ENCODE measurements at regions not wholly inside any gene's neighbourhood (a gene's known extent, or its start where the extent isn't known, plus 50 kb on each side); places are given as distances from the start of the nearest gene placed in this dataset.

DNA sequence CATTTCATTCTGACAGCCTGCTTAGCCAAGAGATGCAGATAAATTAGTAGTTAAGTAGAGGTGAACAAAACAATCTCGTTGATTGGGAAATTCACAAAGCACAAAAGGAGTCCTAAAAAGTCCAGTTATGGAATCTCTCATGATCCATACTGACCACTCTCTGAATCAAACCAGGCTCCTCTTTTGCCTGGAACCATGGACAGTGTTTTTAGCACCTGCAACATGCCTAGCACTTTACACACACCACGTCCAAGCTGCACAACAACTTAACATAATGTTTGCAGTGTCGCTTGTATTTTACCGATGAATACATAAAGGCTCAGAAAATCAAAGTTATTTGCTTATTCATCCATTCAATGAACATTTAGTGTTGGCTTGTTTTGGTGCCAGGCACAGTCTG lies 101.8 kb upstream of the ST8SIA2 start:
- Histone ChIP-seq H2BK15ac (ENCODE audit: low read depth, poor library complexity, severe bottlenecking) (no peak overlapping the region), H3K27ac (ENCODE audit: low read length, poor library complexity, severe bottlenecking) (no peak overlapping the region), H3K4me2 (ENCODE audit: low read length, poor library complexity, severe bottlenecking) (no peak overlapping the region), H2AFZ (ENCODE audit: low read depth, low read length) (no peak overlapping the region), H3K9ac (ENCODE audit: low read length) (no peak overlapping the region), H3K18ac (ENCODE audit: low read depth in 1 of 2, low read length in 2 of 2) (no peak overlapping the region), H2BK5ac (ENCODE audit: low read depth, low read length, poor library complexity, severe bottlenecking) (no peak overlapping the region), H4K8ac (ENCODE audit: low read length) (no peak overlapping the region), H3K9me3 (ENCODE audit: control insufficient read depth, low read length) (no peaks in the 10 kb centered on the region), H3K27me3 (ENCODE audit: control insufficient read depth in 1 of 2, insufficient read depth in 1 of 2, low read length in 2 of 2) (no peaks in the 10 kb centered on the region), H2BK12ac (ENCODE audit: low read length in 2 of 2) (no peak overlapping the region), H3K4me3 (ENCODE audit: insufficient read depth in 1 of 2, low read depth in 1 of 2, low read length in 2 of 2) (no peak overlapping the region), H2BK120ac (ENCODE audit: low read depth, low read length) (no peak overlapping the region), H3K79me1 (replicated peaks; ENCODE audit: low read length, poor library complexity, severe bottlenecking) (no peaks in the 10 kb centered on the region), H3K4me1 (ENCODE audit: control insufficient read depth, insufficient read depth, low read depth, low read length) (no peaks in the 10 kb centered on the region), H3K14ac (ENCODE audit: low read length in 2 of 2) (no peak overlapping the region), H3K23ac (ENCODE audit: low read length in 2 of 2) (no peak overlapping the region), H2AK5ac (ENCODE audit: low read length, severe bottlenecking) (no peak overlapping the region), H3K4ac (ENCODE audit: low read depth in 1 of 2, low read length in 2 of 2) (no peak overlapping the region), H3K36me3 (ENCODE audit: control insufficient read depth in 1 of 2, insufficient read depth in 2 of 2, low read depth in 1 of 2, low read length in 2 of 2) (no peaks in the 10 kb centered on the region), H4K91ac (ENCODE audit: low read length) (no peak overlapping the region)
- WGBS = 55% methylated on average over 3 of the region's 4 CpGs
- no peak for DNase-seq

DNA sequence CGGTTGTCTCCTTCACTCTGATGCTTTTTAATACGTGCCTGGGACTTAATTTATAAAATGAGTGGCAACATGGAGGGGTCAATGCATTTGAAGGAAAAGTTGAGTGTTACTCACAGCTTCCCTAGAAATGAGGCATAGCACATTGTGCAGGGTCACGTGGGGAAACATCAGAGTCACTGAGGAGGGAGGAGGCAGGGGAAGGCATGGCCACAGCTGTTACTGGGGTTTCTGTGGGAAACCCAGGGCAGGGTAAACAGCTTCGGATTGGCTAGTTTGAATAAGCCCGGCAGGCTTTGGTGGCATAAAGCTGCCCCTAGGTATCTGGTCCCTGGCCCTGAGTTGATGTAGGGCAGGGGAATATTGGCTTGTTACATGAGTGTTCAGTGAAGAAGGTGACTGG lies 98.9 kb upstream of the ST8SIA2 start:
- no peak for DNase-seq
- Histone ChIP-seq H4K91ac (ENCODE audit: low read length) (no peak overlapping the region), H3K4me1 (ENCODE audit: control insufficient read depth, insufficient read depth, low read depth, low read length) (no peaks in the 10 kb centered on the region), H3K18ac (ENCODE audit: low read depth in 1 of 2, low read length in 2 of 2) (no peak overlapping the region), H2BK15ac (ENCODE audit: low read depth, poor library complexity, severe bottlenecking) (no peak overlapping the region), H3K27ac (ENCODE audit: low read length, poor library complexity, severe bottlenecking) (no peak overlapping the region), H3K23ac (ENCODE audit: low read length in 2 of 2) (no peak overlapping the region), H3K14ac (ENCODE audit: low read length in 2 of 2) (no peak overlapping the region), H3K9me3 (ENCODE audit: control insufficient read depth, low read length) (no peaks in the 10 kb centered on the region), H3K4me2 (ENCODE audit: low read length, poor library complexity, severe bottlenecking) (no peak overlapping the region), H3K79me1 (replicated peaks; ENCODE audit: low read length, poor library complexity, severe bottlenecking) (no peaks in the 10 kb centered on the region), H3K4me3 (ENCODE audit: insufficient read depth in 1 of 2, low read depth in 1 of 2, low read length in 2 of 2) (no peak overlapping the region), H3K36me3 (ENCODE audit: control insufficient read depth in 1 of 2, insufficient read depth in 2 of 2, low read depth in 1 of 2, low read length in 2 of 2) (no peaks in the 10 kb centered on the region), H2AK5ac (ENCODE audit: low read length, severe bottlenecking) (no peak overlapping the region), H2BK12ac (ENCODE audit: low read length in 2 of 2) (no peak overlapping the region), H3K9ac (ENCODE audit: low read length) (no peak overlapping the region), H2AFZ (ENCODE audit: low read depth, low read length) (no peak overlapping the region), H3K4ac (ENCODE audit: low read depth in 1 of 2, low read length in 2 of 2) (no peak overlapping the region), H3K27me3 (ENCODE audit: control insufficient read depth in 1 of 2, insufficient read depth in 1 of 2, low read length in 2 of 2) (no peaks in the 10 kb centered on the region), H4K8ac (ENCODE audit: low read length) (no peak overlapping the region), H2BK120ac (ENCODE audit: low read depth, low read length) (no peak overlapping the region), H2BK5ac (ENCODE audit: low read depth, low read length, poor library complexity, severe bottlenecking) (no peak overlapping the region)
- WGBS = 62% methylated on average over 5 of the region's 5 CpGs

DNA sequence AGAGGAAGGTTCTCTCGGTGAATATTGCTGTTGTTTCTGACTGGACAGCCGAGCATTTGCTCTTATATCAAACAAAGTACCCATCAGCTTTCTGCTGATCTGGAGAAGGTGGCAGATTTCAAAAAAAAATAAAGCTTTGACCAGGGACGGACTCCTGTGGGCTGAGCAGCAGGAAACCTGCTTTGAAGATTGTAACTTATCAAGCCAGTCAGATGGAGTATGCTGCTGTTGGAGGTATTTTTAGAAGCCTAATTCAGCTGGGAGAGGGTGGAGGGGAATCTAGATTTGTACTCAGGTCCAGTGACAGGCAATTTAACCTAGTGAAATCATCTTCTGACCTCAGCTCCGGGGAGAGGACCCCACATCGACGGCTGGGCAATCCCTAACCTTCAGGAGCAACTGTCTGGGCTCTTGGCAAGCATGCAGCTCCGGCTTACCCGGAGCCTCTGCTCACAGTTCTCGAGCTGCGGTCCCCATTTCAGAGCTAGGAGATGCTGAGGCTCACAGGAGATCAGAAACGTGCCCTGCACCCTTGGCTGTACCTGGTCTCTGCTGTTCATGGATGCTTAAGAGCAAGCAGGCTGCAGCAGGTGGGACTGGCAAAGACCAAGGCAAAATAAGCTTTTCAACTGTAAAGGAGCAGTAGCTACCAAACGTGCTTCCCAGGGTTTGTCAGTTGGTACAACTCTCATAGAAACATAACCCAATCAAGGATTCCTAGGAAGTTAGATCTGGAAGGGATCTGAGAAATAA lies 89.3 kb upstream of the ST8SIA2 start:
- Histone ChIP-seq H2BK12ac (ENCODE audit: low read length in 2 of 2) (no peak overlapping the region), H3K4me2 (ENCODE audit: low read length, poor library complexity, severe bottlenecking) (no peak overlapping the region), H2BK15ac (ENCODE audit: low read depth, poor library complexity, severe bottlenecking) (no peak overlapping the region), H3K9me3 (ENCODE audit: control insufficient read depth, low read length) (no peaks in the 10 kb centered on the region), H3K4me1 (ENCODE audit: control insufficient read depth, insufficient read depth, low read depth, low read length) (no peaks in the 10 kb centered on the region), H2AFZ (ENCODE audit: low read depth, low read length) (no peak overlapping the region), H3K9ac (ENCODE audit: low read length) (no peak overlapping the region), H2AK5ac (ENCODE audit: low read length, severe bottlenecking) (no peak overlapping the region), H3K23ac (ENCODE audit: low read length in 2 of 2) (no peak overlapping the region), H4K8ac (ENCODE audit: low read length) (no peak overlapping the region), H3K79me1 (replicated peaks; ENCODE audit: low read length, poor library complexity, severe bottlenecking) (no peaks in the 10 kb centered on the region), H4K91ac (ENCODE audit: low read length) (no peak overlapping the region), H2BK5ac (ENCODE audit: low read depth, low read length, poor library complexity, severe bottlenecking) (no peak overlapping the region), H2BK120ac (ENCODE audit: low read depth, low read length) (no peak overlapping the region), H3K18ac (ENCODE audit: low read depth in 1 of 2, low read length in 2 of 2) (no peak overlapping the region), H3K4me3 (ENCODE audit: insufficient read depth in 1 of 2, low read depth in 1 of 2, low read length in 2 of 2) (no peak overlapping the region), H3K27me3 (ENCODE audit: control insufficient read depth in 1 of 2, insufficient read depth in 1 of 2, low read length in 2 of 2) (no peaks in the 10 kb centered on the region), H3K4ac (ENCODE audit: low read depth in 1 of 2, low read length in 2 of 2) (no peak overlapping the region), H3K27ac (ENCODE audit: low read length, poor library complexity, severe bottlenecking) (no peak overlapping the region), H3K14ac (ENCODE audit: low read length in 2 of 2) (no peak overlapping the region), H3K36me3 (ENCODE audit: control insufficient read depth in 1 of 2, insufficient read depth in 2 of 2, low read depth in 1 of 2, low read length in 2 of 2) (no peaks in the 10 kb centered on the region)
- 48% methylated on average over 9 of the region's 12 CpGs for WGBS
- DNase-seq = no peak

- H2BK15ac ChIP-seq (ENCODE audit: low read depth, poor library complexity, severe bottlenecking) = no peak overlapping the region
- H4K8ac ChIP-seq (ENCODE audit: low read length) = no peak overlapping the region
- H2BK12ac ChIP-seq (ENCODE audit: low read length in 2 of 2) = no peak overlapping the region
- H3K4me3 ChIP-seq (ENCODE audit: insufficient read depth in 1 of 2, low read depth in 1 of 2, low read length in 2 of 2) = no peak overlapping the region
- no peak overlapping the region for H3K9ac ChIP-seq (ENCODE audit: low read length)
- H3K27me3 ChIP-seq (ENCODE audit: control insufficient read depth in 1 of 2, insufficient read depth in 1 of 2, low read length in 2 of 2) = no peaks in the 10 kb centered on the region
- no peak overlapping the region for H3K4ac ChIP-seq (ENCODE audit: low read depth in 1 of 2, low read length in 2 of 2)
- no peak overlapping the region for H2BK120ac ChIP-seq (ENCODE audit: low read depth, low read length)
- H3K23ac ChIP-seq (ENCODE audit: low read length in 2 of 2) = no peak overlapping the region
- no peaks in the 10 kb centered on the region for H3K9me3 ChIP-seq (ENCODE audit: control insufficient read depth, low read length)
- H3K79me1 ChIP-seq (replicated peaks; ENCODE audit: low read length, poor library complexity, severe bottlenecking) = no peaks in the 10 kb centered on the region
- H2BK5ac ChIP-seq (ENCODE audit: low read depth, low read length, poor library complexity, severe bottlenecking) = no peak overlapping the region
- H3K36me3 ChIP-seq (ENCODE audit: control insufficient read depth in 1 of 2, insufficient read depth in 2 of 2, low read depth in 1 of 2, low read length in 2 of 2) = no peaks in the 10 kb centered on the region
- H3K4me1 ChIP-seq (ENCODE audit: control insufficient read depth, insufficient read depth, low read depth, low read length) = no peaks in the 10 kb centered on the region
- DNase-seq = no peak
- no peak overlapping the region for H3K14ac ChIP-seq (ENCODE audit: low read length in 2 of 2)
- 60% methylated on average over 1 of the region's 2 CpGs for WGBS
- no peak overlapping the region for H3K4me2 ChIP-seq (ENCODE audit: low read length, poor library complexity, severe bottlenecking)
- no peak overlapping the region for H2AK5ac ChIP-seq (ENCODE audit: low read length, severe bottlenecking)
- H2AFZ ChIP-seq (ENCODE audit: low read depth, low read length) = no peak overlapping the region
- no peak overlapping the region for H4K91ac ChIP-seq (ENCODE audit: low read length)
- H3K18ac ChIP-seq (ENCODE audit: low read depth in 1 of 2, low read length in 2 of 2) = no peak overlapping the region
- no peak overlapping the region for H3K27ac ChIP-seq (ENCODE audit: low read length, poor library complexity, severe bottlenecking)
These were observed 88.3 kb upstream of the ST8SIA2 start for GRCh38 chr15:92305343-92305742.

Data from mesenchymal stem cell (in vitro differentiated cells and primary cell).